Retinal pigment epithelial cell (primary cell): ENCODE measurements at regions not wholly inside any gene's neighbourhood (a gene's known extent, or its start where the extent isn't known, plus 50 kb on each side); places are given as distances from the start of the nearest gene placed in this dataset.
"Not testable (repeated sequence)": the region's sequence is repeated elsewhere in the genome, so short reads cannot be mapped to it uniquely, and the experiment has no call there.

ENCODE experiments used
- DNase-seq: peaks from one replicate; pipeline ENCODE4 v3.0.0-alpha.2; 2010; ENCODE audit warnings: low read depth
- H3K4me3 ChIP-seq: 2 replicates; pipeline ENCODE4 v1.5.1; 2011; ENCODE audit warnings: mild to moderate bottlenecking, low read length, control low read depth, moderate library complexity
- CTCF ChIP-seq: conservative IDR thresholded peaks from 2 replicates; pipeline ENCODE4 v1.5.1; 2011; ENCODE audit warnings: low read depth, low read length, control low read depth, inconsistent platforms

- no peak for TF ChIP-seq CTCF
- no peak overlapping the region for H3K4me3 ChIP-seq
- no peak for DNase-seq
Measured at GRCh38 chr6:156219973-156220372, 557.2 kb upstream of the ARID1B start.

GRCh38 chr6:156205678-156206077 lies 571.5 kb upstream of the ARID1B start:
- no peak for TF ChIP-seq CTCF
- H3K4me3 ChIP-seq = no peak overlapping the region
- DNase-seq = no peak

GRCh38 chr6:156199182-156199581 lies 578.0 kb upstream of the ARID1B start:
- no peak for TF ChIP-seq CTCF
- H3K4me3 ChIP-seq = no peak overlapping the region
- DNase-seq = no peak

GRCh38 chr6:156197513-156197912 lies 579.7 kb upstream of the ARID1B start:
- TF ChIP-seq CTCF = no peak
- DNase-seq = no peak
- no peak overlapping the region for H3K4me3 ChIP-seq

- DNase-seq = no peak
- no peak for TF ChIP-seq CTCF
- H3K4me3 ChIP-seq = no peak overlapping the region
Measured at GRCh38 chr6:156194981-156195380, 582.2 kb upstream of the ARID1B start.

- no peak for TF ChIP-seq CTCF
- DNase-seq = no peak
- H3K4me3 ChIP-seq = no peak overlapping the region
Measured at GRCh38 chr6:156193381-156193780, 583.8 kb upstream of the ARID1B start.

GRCh38 chr6:156191895-156192294 lies 585.3 kb upstream of the ARID1B start:
- TF ChIP-seq CTCF = no peak
- H3K4me3 ChIP-seq = no peak overlapping the region
- DNase-seq = no peak

GRCh38 chr6:156191390-156191789 lies 585.8 kb upstream of the ARID1B start:
- H3K4me3 ChIP-seq, DNase-seq: not testable (repeated sequence)
